ENCODE measurements at regions not wholly inside any gene's neighbourhood (a gene's known extent, or its start where the extent isn't known, plus 50 kb on each side); places are given as distances from the start of the nearest gene placed in this dataset.
A peak's percentile ranks its signal among the peaks of the same experiment; 100 is the strongest.
"Not testable (repeated sequence)": the region's sequence is repeated elsewhere in the genome, so short reads cannot be mapped to it uniquely, and the experiment has no call there.

- not testable (repeated sequence) for H2AFZ ChIP-seq (ENCODE audit: low read depth, low read length); H3K9ac ChIP-seq (ENCODE audit: low read depth, low read length); H3K27me3 ChIP-seq (ENCODE audit: insufficient read depth, low read length, poor library complexity); H3K79me2 ChIP-seq (ENCODE audit: insufficient read depth, low read length); H3K9me3 ChIP-seq (ENCODE audit: insufficient read depth, low read length, severe bottlenecking); H3K36me3 ChIP-seq (ENCODE audit: insufficient read depth, low read length); DNase-seq; H3K27ac ChIP-seq (ENCODE audit: low read length); H3K4me2 ChIP-seq (ENCODE audit: insufficient read depth, low read length); H4K20me1 ChIP-seq (ENCODE audit: insufficient read depth, low read length); H3K4me3 ChIP-seq (ENCODE audit: low read depth in 1 of 2, low read length in 2 of 2); H3K4me1 ChIP-seq (ENCODE audit: insufficient read depth, low read length)
- peak; percentile 69 for ATAC-seq (ENCODE audit: insufficient read depth, low read depth)
Measured at GRCh38 chr21:6125549-6126240, 4395.7 kb upstream of the TPTE start.

- not testable (repeated sequence) for H3K9ac ChIP-seq (ENCODE audit: low read depth, low read length); H3K27ac ChIP-seq (ENCODE audit: low read length); H3K36me3 ChIP-seq (ENCODE audit: insufficient read depth, low read length); H3K9me3 ChIP-seq (ENCODE audit: insufficient read depth, low read length, severe bottlenecking); H3K4me1 ChIP-seq (ENCODE audit: insufficient read depth, low read length); H3K4me3 ChIP-seq (ENCODE audit: low read depth in 1 of 2, low read length in 2 of 2); H3K79me2 ChIP-seq (ENCODE audit: insufficient read depth, low read length); H3K27me3 ChIP-seq (ENCODE audit: insufficient read depth, low read length, poor library complexity); DNase-seq; H4K20me1 ChIP-seq (ENCODE audit: insufficient read depth, low read length); ATAC-seq (ENCODE audit: insufficient read depth, low read depth); H2AFZ ChIP-seq (ENCODE audit: low read depth, low read length); H3K4me2 ChIP-seq (ENCODE audit: insufficient read depth, low read length)
Measured at GRCh38 chr21:6126976-6127732, 4394.2 kb upstream of the TPTE start.

- not testable (repeated sequence) for H3K27ac ChIP-seq (ENCODE audit: low read length); H2AFZ ChIP-seq (ENCODE audit: low read depth, low read length); H3K9ac ChIP-seq (ENCODE audit: low read depth, low read length); ATAC-seq (ENCODE audit: insufficient read depth, low read depth); H3K36me3 ChIP-seq (ENCODE audit: insufficient read depth, low read length); H3K9me3 ChIP-seq (ENCODE audit: insufficient read depth, low read length, severe bottlenecking); H3K79me2 ChIP-seq (ENCODE audit: insufficient read depth, low read length); DNase-seq; H3K27me3 ChIP-seq (ENCODE audit: insufficient read depth, low read length, poor library complexity); H4K20me1 ChIP-seq (ENCODE audit: insufficient read depth, low read length); H3K4me3 ChIP-seq (ENCODE audit: low read depth in 1 of 2, low read length in 2 of 2); H3K4me2 ChIP-seq (ENCODE audit: insufficient read depth, low read length); H3K4me1 ChIP-seq (ENCODE audit: insufficient read depth, low read length)
Measured at GRCh38 chr21:6130734-6131133, 4390.6 kb upstream of the TPTE start.

- not testable (repeated sequence) for H3K27ac ChIP-seq (ENCODE audit: low read length); H3K4me3 ChIP-seq (ENCODE audit: low read depth in 1 of 2, low read length in 2 of 2); H3K9me3 ChIP-seq (ENCODE audit: insufficient read depth, low read length, severe bottlenecking)
Measured at GRCh38 chr21:6133373-6133772, 4388.0 kb upstream of the TPTE start.

GRCh38 chr21:6133852-6134630 is 4387.3 kb upstream of the TPTE start:
- H3K27ac ChIP-seq (ENCODE audit: low read length); H3K9me3 ChIP-seq (ENCODE audit: insufficient read depth, low read length, severe bottlenecking); H3K4me1 ChIP-seq (ENCODE audit: insufficient read depth, low read length); H2AFZ ChIP-seq (ENCODE audit: low read depth, low read length); DNase-seq; H3K4me3 ChIP-seq (ENCODE audit: low read depth in 1 of 2, low read length in 2 of 2); H3K9ac ChIP-seq (ENCODE audit: low read depth, low read length); H4K20me1 ChIP-seq (ENCODE audit: insufficient read depth, low read length); H3K36me3 ChIP-seq (ENCODE audit: insufficient read depth, low read length); H3K27me3 ChIP-seq (ENCODE audit: insufficient read depth, low read length, poor library complexity); ATAC-seq (ENCODE audit: insufficient read depth, low read depth); H3K4me2 ChIP-seq (ENCODE audit: insufficient read depth, low read length); H3K79me2 ChIP-seq (ENCODE audit: insufficient read depth, low read length): not testable (repeated sequence)

More at GRCh38 chr21:6133373-6133772, 4388.0 kb upstream of the TPTE start:
- not testable (repeated sequence) for H3K4me1 ChIP-seq (ENCODE audit: insufficient read depth, low read length); H2AFZ ChIP-seq (ENCODE audit: low read depth, low read length); ATAC-seq (ENCODE audit: insufficient read depth, low read depth); H3K9ac ChIP-seq (ENCODE audit: low read depth, low read length); H3K36me3 ChIP-seq (ENCODE audit: insufficient read depth, low read length); H3K4me2 ChIP-seq (ENCODE audit: insufficient read depth, low read length); DNase-seq; H4K20me1 ChIP-seq (ENCODE audit: insufficient read depth, low read length); H3K79me2 ChIP-seq (ENCODE audit: insufficient read depth, low read length); H3K27me3 ChIP-seq (ENCODE audit: insufficient read depth, low read length, poor library complexity)

- H3K9ac ChIP-seq (ENCODE audit: low read depth, low read length); ATAC-seq (ENCODE audit: insufficient read depth, low read depth); H3K4me2 ChIP-seq (ENCODE audit: insufficient read depth, low read length): not testable (repeated sequence)
Measured at GRCh38 chr21:6136732-6137131, 4384.7 kb upstream of the TPTE start.

GRCh38 chr21:6138244-6139136 is 4382.9 kb upstream of the TPTE start:
- not testable (repeated sequence) for H4K20me1 ChIP-seq (ENCODE audit: insufficient read depth, low read length); H2AFZ ChIP-seq (ENCODE audit: low read depth, low read length); H3K4me2 ChIP-seq (ENCODE audit: insufficient read depth, low read length); H3K27ac ChIP-seq (ENCODE audit: low read length); H3K79me2 ChIP-seq (ENCODE audit: insufficient read depth, low read length); DNase-seq; H3K27me3 ChIP-seq (ENCODE audit: insufficient read depth, low read length, poor library complexity); H3K9ac ChIP-seq (ENCODE audit: low read depth, low read length); H3K4me1 ChIP-seq (ENCODE audit: insufficient read depth, low read length); H3K4me3 ChIP-seq (ENCODE audit: low read depth in 1 of 2, low read length in 2 of 2); H3K36me3 ChIP-seq (ENCODE audit: insufficient read depth, low read length); H3K9me3 ChIP-seq (ENCODE audit: insufficient read depth, low read length, severe bottlenecking)
- ATAC-seq (ENCODE audit: insufficient read depth, low read depth): peak; percentile 77

More at GRCh38 chr21:6136732-6137131, 4384.7 kb upstream of the TPTE start:
- H4K20me1 ChIP-seq (ENCODE audit: insufficient read depth, low read length); H3K9me3 ChIP-seq (ENCODE audit: insufficient read depth, low read length, severe bottlenecking); H3K4me3 ChIP-seq (ENCODE audit: low read depth in 1 of 2, low read length in 2 of 2); H3K79me2 ChIP-seq (ENCODE audit: insufficient read depth, low read length); H3K27me3 ChIP-seq (ENCODE audit: insufficient read depth, low read length, poor library complexity); H3K27ac ChIP-seq (ENCODE audit: low read length); H2AFZ ChIP-seq (ENCODE audit: low read depth, low read length); H3K4me1 ChIP-seq (ENCODE audit: insufficient read depth, low read length); DNase-seq; H3K36me3 ChIP-seq (ENCODE audit: insufficient read depth, low read length): not testable (repeated sequence)

Measured in DND-41 (cell line).